HG03066 (cell line): ENCODE measurements at regions not wholly inside any gene's neighbourhood (a gene's known extent, or its start where the extent isn't known, plus 50 kb on each side); places are given as distances from the start of the nearest gene placed in this dataset.

Source experiments
- ATAC-seq: cut with Tn5 transposase; IDR thresholded peaks from one replicate; pipeline ENCODE4 v1.9.1; 2021; ENCODE audit warnings: low read depth; ENCODE audit not compliant: unreplicated experiment

- no peak for ATAC-seq
These were observed 1002.8 kb upstream of the NR2F2 start for GRCh38 chr15:95327661-95328060.

DNA sequence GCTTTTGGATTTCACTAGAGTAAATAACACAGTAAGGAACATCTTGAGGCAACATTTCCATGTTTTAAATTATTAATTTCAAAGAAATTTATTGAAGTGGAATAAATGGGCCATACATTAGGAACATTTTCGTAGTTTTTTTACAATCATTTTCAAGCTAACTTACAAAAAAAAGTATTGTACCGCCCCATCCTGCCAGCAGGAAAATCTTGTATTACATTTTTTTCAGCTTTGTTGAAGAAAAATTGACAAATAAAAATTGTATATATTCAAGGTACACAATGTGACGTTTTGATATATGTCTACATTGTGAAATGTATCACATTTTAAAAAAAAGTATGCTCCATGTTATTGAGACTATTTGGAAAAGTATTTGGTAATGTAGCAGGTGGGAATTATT lies 1001.9 kb upstream of the NR2F2 start:
- ATAC-seq: no peak

DNA sequence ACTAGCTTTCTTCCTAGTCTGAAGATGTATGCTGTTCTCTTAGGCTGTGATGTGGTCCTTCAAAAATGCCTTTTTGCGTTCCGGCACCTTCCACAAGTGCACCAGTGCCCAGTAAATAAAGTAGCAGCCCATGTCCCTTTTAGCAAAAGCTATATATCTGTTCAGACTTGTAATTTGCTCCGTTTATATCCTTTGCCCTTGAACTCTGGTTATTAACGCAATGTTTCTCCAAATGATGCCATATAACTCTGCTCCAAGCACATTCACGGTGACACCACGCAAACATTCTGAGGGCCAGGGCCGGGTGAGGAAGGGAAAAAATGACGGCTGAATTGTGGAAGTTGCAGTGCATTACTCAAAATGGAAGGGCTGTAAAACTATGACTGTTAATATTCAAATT lies 1001.1 kb upstream of the NR2F2 start:
- no peak for ATAC-seq

- no peak for ATAC-seq
These were observed 988.8 kb upstream of the NR2F2 start for GRCh38 chr15:95341686-95342085.

DNA sequence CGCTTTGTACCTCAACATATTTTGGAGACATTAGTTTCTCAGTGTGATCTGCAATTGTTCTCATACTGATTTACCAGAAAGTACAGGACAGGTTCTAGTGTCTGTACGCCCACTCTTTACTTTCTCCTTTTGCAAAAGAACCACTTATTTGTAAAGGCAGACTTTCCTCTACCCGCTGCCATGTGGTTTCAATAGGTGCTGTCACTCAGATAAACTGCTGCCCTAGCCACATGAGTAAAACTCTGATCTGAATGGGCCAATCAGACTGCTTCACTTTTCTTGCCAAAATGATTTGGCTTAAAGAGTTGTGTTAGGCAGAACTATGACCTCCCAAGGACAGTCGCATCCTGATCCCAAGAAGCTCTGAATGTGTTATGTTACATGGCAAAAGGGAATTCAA lies 984.6 kb upstream of the NR2F2 start:
- ATAC-seq: no peak

- no peak for ATAC-seq
These were observed 983.6 kb upstream of the NR2F2 start for GRCh38 chr15:95346721-95347475.

GRCh38 chr15:95347837-95348236 lies 982.7 kb upstream of the NR2F2 start:
- ATAC-seq: no peak

- ATAC-seq: no peak
These were observed 979.6 kb upstream of the NR2F2 start for GRCh38 chr15:95350908-95351307.

DNA sequence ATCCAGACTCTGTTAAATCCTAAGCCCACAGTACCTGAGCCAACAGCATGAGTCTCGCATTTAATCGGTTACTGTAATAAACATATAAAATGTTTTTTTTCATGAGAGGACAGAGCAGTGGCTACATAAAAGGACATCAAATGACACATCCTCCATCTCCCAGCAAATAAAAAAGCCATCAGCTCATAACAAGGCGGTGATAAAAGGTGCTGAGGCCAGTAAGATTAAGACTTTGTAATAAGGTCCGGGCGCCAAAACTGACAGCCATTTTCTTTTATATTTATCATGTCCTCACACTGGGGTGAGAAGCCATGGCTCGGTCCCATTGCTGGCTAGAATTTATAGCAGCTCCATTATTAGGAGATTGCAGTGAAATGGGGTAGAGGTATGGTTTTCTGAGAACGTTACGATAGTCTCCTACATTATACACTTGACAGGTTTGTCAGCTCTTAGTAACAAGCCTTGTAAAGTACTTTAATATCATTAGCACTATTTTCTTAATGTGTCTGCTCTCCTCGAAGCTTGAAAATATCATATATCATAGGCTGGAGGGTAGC lies 977.8 kb upstream of the NR2F2 start:
- no peak for ATAC-seq

GRCh38 chr15:95353512-95353911 lies 977.0 kb upstream of the NR2F2 start:
- ATAC-seq: no peak

DNA sequence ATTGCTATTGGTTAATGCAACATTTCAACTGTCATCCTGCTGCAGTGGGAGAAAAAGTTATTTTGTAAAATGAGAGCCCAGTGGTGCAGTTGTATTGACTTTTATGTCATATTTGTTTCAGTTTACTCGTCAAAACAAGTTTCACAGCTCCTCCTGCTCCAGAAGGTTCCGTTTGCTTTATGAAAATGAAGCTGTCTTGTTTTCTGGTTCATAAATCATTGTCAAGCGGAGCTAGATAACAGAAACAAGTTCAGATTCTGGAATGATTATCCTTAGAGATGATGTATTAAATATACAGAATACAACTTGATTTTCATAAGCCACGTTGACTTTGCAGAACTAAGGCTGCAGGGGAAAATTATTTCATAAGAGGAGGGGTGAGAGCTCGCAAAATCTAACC lies 970.5 kb upstream of the NR2F2 start:
- no peak for ATAC-seq

GRCh38 chr15:95362306-95362705 lies 968.2 kb upstream of the NR2F2 start:
- no peak for ATAC-seq

DNA sequence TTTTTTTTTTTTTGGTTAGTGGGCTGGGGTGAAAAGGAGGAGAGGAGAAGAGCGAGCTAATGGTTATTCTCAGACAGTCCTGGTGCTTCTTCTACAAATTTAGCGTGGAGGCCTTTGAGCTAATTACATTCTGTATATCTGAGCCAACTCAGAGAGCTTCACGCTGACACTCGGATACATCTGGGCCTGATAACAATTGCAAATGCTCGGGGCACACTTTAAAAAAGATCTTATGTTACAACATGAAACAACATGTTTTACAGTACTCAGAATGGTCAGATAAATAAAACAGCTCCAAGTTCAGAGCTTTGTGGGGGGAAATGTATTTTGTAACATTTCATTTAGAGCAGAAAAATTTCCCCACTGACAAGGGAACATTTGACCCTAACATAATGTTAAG lies 966.9 kb upstream of the NR2F2 start:
- no peak for ATAC-seq

- no peak for ATAC-seq
These were observed 964.9 kb upstream of the NR2F2 start for GRCh38 chr15:95365511-95366107.

DNA sequence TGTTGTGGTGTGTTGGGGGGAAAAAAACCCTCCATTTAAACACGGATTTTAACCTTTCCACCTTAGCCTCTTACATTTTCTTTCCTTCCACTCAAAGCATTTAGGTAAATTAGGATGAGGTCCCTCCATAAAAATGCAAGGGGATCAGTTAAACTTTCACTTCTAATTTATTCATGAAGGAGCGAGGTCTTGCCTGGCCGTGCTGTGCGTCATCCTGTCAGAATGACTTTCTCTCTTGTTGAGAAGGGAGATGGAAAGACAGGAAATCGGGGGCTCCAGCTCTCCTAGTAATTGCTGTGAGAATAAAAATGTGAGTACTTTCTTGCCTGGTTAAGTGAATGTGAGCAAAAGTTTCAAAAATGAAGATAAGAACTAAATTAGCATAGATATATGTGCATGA lies 962.3 kb upstream of the NR2F2 start:
- no peak for ATAC-seq

DNA sequence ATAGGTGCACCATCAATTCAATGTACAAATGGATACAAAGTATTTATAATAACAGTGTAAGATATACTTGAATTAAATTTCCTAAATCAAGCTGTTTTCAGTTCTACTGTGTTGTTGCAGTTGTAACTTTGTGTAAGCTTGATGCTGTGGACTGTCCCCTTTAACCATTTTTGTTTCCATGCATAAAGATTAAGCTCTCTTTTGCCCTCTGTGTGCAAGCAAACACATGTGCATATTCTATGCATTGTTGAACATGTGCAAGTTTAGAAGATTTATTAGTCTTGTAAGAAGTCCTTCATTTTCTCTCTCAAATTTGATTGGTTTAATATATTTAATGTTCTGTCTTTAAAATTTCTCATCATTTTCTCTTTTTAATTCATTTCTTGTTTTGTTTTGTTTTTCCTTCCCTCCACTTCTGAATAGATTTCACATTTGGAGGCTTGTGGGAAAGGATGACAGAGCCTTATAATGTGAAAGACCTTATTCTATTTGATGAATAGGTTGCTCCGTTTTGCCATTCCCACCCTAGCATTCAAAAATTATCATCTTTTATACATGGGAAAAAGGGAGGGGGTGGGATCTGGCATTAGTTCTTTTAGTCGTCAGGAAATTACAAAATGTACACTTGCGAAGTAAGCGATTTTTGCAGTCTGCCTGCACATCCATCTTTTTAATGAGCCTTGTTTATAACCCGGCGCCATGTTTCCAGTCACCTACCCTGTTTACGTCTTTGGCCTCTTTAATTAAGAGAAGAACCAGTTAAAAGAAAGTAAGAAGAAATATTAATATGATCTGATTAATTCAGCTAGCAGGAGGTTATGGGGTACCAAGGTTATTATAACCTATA lies 961.5 kb upstream of the NR2F2 start:
- ATAC-seq: no peak

DNA sequence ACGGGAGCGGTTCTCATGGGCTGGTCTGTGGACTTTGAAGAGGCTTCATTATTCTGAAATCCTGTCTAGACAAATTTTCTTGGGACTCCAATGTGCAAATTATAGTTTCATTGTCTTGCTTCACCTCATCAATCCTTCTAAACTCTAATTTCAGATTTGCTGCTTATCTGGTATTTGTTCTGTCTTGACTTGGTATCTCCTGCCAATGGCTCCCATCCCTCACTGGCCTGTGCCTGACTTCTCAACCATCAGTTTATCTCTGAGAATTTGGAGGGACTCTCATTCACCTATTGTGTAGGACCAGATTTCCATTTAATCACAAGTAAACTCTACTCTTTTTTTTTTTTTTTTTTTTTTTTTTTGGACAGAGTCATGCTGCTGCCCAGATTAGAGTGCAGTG lies 960.2 kb upstream of the NR2F2 start:
- no peak for ATAC-seq

- ATAC-seq: no peak
These were observed 958.8 kb upstream of the NR2F2 start for GRCh38 chr15:95371664-95372063.

DNA sequence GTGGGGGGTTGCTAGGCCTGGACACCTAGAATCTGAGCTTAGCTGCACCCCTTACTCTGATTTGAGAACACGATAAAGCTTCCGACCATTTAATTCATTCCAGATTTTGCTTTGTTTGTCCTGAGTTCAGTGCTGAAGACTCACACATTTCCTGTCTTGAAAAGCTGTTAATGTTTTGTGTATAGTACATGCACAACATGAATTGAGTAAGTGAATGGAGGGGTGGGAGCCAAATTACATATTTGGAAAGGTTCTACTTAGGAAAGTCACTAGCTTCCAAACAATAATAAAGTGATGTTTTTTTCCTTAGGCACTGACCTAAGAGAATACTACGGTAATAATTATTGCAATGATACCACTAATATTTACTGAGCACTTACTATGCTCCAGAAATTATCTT lies 955.2 kb upstream of the NR2F2 start:
- ATAC-seq: no peak

DNA sequence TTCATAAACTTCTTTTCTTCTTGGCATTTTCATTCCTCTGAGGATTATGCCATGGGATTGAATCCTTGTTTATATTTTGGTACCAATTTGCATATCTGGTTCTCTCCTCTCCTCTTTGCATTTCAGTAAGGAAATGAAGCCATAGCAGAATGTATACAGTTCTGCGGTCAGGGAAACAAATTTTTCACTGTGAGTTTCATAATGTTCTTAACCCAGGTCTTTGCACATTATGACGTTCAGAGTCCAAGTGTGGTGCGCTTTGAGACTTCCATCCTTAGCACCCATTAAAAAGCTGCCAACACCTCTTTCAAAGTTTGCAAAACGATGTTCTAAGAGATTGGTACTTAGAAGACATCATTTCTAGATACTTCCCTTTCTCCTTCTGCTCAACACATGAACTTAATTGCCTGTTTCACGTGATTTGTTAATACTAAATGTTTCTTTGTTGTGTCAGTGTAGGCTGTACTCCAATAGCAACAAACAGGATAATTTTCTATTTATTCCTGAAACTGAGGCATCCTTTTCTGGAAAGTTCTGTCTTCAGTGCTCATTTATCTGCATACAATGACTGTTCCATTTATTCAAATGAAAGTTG lies 953.1 kb upstream of the NR2F2 start:
- no peak for ATAC-seq
